ENCODE measurements at regions not wholly inside any gene's neighbourhood (a gene's known extent, or its start where the extent isn't known, plus 50 kb on each side); places are given as distances from the start of the nearest gene placed in this dataset.

DNA sequence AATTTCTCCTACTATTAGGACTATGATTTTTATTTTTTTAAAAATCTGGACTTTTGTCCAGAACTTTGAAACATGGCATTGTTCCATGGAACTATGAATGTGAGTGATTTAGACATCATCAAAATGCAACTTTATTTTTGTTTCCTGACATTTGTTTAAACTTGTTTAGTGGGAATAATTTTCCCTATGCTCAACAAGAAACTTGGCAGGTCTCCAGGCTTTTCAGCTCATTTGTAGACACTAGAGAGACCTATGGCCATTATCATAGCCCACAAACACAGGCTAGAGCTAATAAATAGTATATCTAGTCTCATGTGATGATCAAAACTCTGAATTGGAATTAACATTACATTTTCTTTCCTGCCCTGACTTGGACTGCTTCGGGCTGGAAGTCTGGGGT is 145.1 kb upstream of the CELF4 start:
- TF ChIP-seq, protein P1, sequence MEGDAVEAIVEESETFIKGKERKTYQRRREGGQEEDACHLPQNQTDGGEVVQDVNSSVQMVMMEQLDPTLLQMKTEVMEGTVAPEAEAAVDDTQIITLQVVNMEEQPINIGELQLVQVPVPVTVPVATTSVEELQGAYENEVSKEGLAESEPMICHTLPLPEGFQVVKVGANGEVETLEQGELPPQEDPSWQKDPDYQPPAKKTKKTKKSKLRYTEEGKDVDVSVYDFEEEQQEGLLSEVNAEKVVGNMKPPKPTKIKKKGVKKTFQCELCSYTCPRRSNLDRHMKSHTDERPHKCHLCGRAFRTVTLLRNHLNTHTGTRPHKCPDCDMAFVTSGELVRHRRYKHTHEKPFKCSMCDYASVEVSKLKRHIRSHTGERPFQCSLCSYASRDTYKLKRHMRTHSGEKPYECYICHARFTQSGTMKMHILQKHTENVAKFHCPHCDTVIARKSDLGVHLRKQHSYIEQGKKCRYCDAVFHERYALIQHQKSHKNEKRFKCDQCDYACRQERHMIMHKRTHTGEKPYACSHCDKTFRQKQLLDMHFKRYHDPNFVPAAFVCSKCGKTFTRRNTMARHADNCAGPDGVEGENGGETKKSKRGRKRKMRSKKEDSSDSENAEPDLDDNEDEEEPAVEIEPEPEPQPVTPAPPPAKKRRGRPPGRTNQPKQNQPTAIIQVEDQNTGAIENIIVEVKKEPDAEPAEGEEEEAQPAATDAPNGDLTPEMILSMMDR (conservative IDR thresholded peaks at IDR 0.05; ENCODE audit: low read depth in 2 of 2): no peak
- TF ChIP-seq, protein P2, sequence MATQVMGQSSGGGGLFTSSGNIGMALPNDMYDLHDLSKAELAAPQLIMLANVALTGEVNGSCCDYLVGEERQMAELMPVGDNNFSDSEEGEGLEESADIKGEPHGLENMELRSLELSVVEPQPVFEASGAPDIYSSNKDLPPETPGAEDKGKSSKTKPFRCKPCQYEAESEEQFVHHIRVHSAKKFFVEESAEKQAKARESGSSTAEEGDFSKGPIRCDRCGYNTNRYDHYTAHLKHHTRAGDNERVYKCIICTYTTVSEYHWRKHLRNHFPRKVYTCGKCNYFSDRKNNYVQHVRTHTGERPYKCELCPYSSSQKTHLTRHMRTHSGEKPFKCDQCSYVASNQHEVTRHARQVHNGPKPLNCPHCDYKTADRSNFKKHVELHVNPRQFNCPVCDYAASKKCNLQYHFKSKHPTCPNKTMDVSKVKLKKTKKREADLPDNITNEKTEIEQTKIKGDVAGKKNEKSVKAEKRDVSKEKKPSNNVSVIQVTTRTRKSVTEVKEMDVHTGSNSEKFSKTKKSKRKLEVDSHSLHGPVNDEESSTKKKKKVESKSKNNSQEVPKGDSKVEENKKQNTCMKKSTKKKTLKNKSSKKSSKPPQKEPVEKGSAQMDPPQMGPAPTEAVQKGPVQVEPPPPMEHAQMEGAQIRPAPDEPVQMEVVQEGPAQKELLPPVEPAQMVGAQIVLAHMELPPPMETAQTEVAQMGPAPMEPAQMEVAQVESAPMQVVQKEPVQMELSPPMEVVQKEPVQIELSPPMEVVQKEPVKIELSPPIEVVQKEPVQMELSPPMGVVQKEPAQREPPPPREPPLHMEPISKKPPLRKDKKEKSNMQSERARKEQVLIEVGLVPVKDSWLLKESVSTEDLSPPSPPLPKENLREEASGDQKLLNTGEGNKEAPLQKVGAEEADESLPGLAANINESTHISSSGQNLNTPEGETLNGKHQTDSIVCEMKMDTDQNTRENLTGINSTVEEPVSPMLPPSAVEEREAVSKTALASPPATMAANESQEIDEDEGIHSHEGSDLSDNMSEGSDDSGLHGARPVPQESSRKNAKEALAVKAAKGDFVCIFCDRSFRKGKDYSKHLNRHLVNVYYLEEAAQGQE (IDR thresholded peaks at IDR 0.05; ENCODE audit: unreplicated experiment): no peak

Data from GM23338 (cell line).